IPS-18a (cell line): ENCODE measurements at regions not wholly inside any gene's neighbourhood (a gene's known extent, or its start where the extent isn't known, plus 50 kb on each side); places are given as distances from the start of the nearest gene placed in this dataset.
A peak's percentile ranks its signal among the peaks of the same experiment; 100 is the strongest.

Source experiments
- H3K27ac ChIP-seq: one replicate; pipeline ENCODE4 v1.5.1; 2013; ENCODE audit warnings: low read length
- H3K27me3 ChIP-seq: one replicate; pipeline ENCODE4 v1.6.1; 2013; ENCODE audit warnings: mild to moderate bottlenecking, low read length; ENCODE audit not compliant: control insufficient read depth, insufficient read depth
- H3K36me3 ChIP-seq: one replicate; pipeline ENCODE4 v1.6.1; 2013; ENCODE audit warnings: low read depth, low read length; ENCODE audit not compliant: control insufficient read depth
- H3K4me1 ChIP-seq: one replicate; pipeline ENCODE4 v1.6.1; 2013; ENCODE audit warnings: low read depth, low read length; ENCODE audit not compliant: control insufficient read depth
- H3K4me3 ChIP-seq: one replicate; pipeline ENCODE4 v1.5.1; 2013; ENCODE audit warnings: low read length
- H3K9ac ChIP-seq: one replicate; pipeline ENCODE4 v1.6.1; 2013; ENCODE audit warnings: mild to moderate bottlenecking, low read length, moderate library complexity
- H3K9me3 ChIP-seq: one replicate; pipeline ENCODE4 v1.6.1; 2013; ENCODE audit warnings: low read depth, low read length; ENCODE audit not compliant: control insufficient read depth

DNA sequence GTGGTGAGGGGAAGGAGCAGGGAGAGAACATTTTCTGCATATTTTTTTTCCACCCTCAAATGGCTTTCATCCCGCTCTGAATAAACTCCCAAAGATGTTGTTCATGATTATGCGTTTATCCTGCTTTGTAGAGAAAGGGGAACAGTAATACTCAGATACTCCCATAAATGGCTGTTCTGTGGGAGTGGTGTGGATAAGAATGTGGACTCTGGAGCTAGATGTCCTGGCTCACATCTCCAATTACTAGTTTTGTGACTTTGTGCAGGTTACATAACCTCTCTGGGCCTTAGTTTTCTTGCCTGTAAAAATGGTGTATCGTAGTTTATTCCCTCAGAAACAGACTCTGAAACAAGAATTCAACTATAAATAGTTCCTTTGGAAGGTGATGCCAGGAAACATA lies 395.4 kb upstream of the SUCLG2 start:
- no peaks in the 10 kb centered on the region for H3K9me3 ChIP-seq
- no peaks in the 10 kb centered on the region for H3K27me3 ChIP-seq
- H3K9ac ChIP-seq, result no peak overlapping the region
- no peak overlapping the region for H3K27ac ChIP-seq
- H3K36me3 ChIP-seq, result no peaks in the 10 kb centered on the region
- no peak overlapping the region for H3K4me3 ChIP-seq
- no peaks in the 10 kb centered on the region for H3K4me1 ChIP-seq

- Histone ChIP-seq H3K9me3 (no peaks in the 10 kb centered on the region), H3K9ac (no peak overlapping the region), H3K27ac (no peak overlapping the region), H3K4me3 (no peak overlapping the region), H3K4me1 (no peaks in the 10 kb centered on the region), H3K36me3 (no peaks in the 10 kb centered on the region), H3K27me3 (no peaks in the 10 kb centered on the region)
These were observed 391.6 kb upstream of the SUCLG2 start for GRCh38 chr3:68045976-68046375.

DNA sequence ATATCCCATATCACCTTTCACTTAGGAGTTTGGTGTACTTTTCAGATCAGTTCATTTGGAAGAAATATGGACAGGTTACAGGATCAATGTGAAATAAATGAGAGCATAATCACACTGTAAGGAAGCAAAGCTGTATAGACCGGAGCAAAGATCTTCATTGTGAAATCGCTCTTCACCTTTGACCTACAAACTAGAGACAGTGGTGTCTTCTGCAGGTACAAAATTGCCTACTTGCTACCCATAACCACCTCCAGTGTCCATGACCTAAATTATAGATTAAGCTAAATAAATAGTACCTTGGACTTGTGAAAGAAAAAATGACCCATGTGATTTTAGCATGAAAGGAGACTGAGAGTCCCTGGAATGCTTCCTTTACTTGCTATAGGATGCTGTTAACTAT lies 379.5 kb upstream of the SUCLG2 start:
- Histone ChIP-seq H3K9ac (no peak overlapping the region), H3K27me3 (no peaks in the 10 kb centered on the region), H3K4me3 (no peak overlapping the region), H3K36me3 (no peaks in the 10 kb centered on the region), H3K4me1 (no peaks in the 10 kb centered on the region), H3K27ac (no peak overlapping the region), H3K9me3 (no peaks in the 10 kb centered on the region)

DNA sequence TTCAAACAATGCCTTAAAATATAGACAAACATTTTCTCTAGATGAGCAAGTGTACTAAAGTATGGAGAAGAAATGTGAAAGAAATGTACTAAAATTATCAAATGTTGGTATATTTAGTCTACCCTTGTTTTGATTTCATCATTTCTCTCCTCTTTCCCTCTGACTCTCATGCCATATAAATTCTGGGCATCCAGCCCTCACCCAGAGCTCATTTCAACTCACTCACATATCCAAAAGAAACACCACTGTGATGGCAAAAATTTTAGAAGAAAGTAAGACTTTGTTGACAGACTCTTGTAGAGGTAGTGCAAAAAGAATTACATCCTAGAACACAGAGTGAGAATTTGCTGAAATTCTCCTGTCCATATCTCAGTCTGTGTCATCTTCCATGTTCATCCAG lies 377.8 kb upstream of the SUCLG2 start:
- no peaks in the 10 kb centered on the region for H3K27me3 ChIP-seq
- H3K4me1 ChIP-seq, result no peaks in the 10 kb centered on the region
- H3K4me3 ChIP-seq, result no peak overlapping the region
- no peaks in the 10 kb centered on the region for H3K9me3 ChIP-seq
- no peaks in the 10 kb centered on the region for H3K36me3 ChIP-seq
- no peak overlapping the region for H3K9ac ChIP-seq
- H3K27ac ChIP-seq, result no peak overlapping the region

GRCh38 chr3:68025189-68025588 lies 370.8 kb upstream of the SUCLG2 start:
- H3K9ac ChIP-seq, result no peak overlapping the region
- H3K27ac ChIP-seq, result no peak overlapping the region
- H3K27me3 ChIP-seq, result no peaks in the 10 kb centered on the region
- H3K4me1 ChIP-seq, result no peaks in the 10 kb centered on the region
- H3K36me3 ChIP-seq, result no peaks in the 10 kb centered on the region
- H3K9me3 ChIP-seq, result no peaks in the 10 kb centered on the region
- no peak overlapping the region for H3K4me3 ChIP-seq

- no peaks in the 10 kb centered on the region for H3K27me3 ChIP-seq
- H3K27ac ChIP-seq, result no peak overlapping the region
- H3K4me1 ChIP-seq, result no peaks in the 10 kb centered on the region
- no peaks in the 10 kb centered on the region for H3K9me3 ChIP-seq
- H3K9ac ChIP-seq, result no peak overlapping the region
- H3K4me3 ChIP-seq, result no peak overlapping the region
- H3K36me3 ChIP-seq, result no peaks in the 10 kb centered on the region
These were observed 365.5 kb upstream of the SUCLG2 start for GRCh38 chr3:68019876-68020275.

DNA sequence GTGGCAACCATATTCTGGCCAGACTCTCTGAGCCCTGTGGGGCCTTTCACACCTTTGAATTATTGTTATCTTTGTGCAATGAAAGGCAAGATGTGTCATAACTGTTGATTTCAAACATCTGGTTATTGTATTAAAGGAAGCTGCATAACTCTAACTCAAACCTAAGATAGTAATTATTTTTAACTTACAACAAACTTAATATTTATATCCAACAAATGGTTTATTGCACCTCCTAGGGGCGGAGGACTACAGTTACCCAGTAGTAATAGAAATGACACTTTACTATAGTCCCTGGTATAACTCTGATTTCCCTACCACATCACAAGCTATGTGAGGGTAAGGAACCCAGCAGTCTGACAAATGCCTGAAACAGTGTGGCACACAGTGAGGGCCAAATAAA lies 363.9 kb upstream of the SUCLG2 start:
- no peaks in the 10 kb centered on the region for H3K36me3 ChIP-seq
- no peaks in the 10 kb centered on the region for H3K9me3 ChIP-seq
- no peak overlapping the region for H3K9ac ChIP-seq
- no peaks in the 10 kb centered on the region for H3K27me3 ChIP-seq
- H3K27ac ChIP-seq, result no peak overlapping the region
- no peaks in the 10 kb centered on the region for H3K4me1 ChIP-seq
- no peak overlapping the region for H3K4me3 ChIP-seq

DNA sequence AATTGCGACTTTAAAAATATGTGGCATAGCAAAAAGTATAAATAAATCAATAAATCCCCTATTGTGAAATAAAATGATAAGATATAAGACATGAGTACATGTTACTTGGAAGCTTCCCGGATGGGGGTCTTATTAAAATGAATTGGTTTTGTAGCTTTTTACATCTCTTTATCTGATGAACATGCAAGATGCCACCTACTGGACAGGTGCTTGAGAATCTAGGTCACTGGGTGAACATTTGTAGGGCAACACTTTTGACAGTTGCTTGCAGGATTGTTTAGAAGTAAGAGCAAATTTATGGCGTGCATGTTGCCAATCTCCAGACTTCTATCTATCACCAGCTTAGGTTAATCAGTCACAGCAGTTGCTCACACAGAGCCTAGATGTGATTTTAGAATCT lies 362.7 kb upstream of the SUCLG2 start:
- Histone ChIP-seq H3K27ac (no peak overlapping the region), H3K9me3 (no peaks in the 10 kb centered on the region), H3K4me1 (no peaks in the 10 kb centered on the region), H3K4me3 (no peak overlapping the region), H3K9ac (no peak overlapping the region), H3K27me3 (no peaks in the 10 kb centered on the region), H3K36me3 (no peaks in the 10 kb centered on the region)

DNA sequence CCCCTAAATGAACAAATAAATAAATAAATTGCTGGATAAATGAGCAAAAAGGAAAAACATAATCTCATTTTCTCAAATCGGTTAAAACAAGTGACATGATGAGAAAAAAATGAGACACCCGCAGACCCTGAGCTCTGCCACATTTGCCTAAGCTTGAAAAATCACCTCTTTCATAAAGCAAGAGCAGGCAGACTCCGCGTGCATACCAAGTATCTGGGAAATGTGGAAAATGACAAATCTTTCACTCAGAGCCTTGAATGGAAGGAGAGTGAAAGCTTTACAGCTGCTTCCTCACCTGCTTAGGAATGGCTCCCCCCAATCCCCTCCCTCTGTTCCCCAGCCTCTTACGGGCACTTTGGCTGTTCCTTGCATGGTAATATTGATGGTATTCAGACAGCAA lies 355.5 kb upstream of the SUCLG2 start:
- peaks cover 25% of the 10 kb centered on the region for H3K27me3 ChIP-seq
- H3K4me3 ChIP-seq, result no peak overlapping the region
- no peaks in the 10 kb centered on the region for H3K36me3 ChIP-seq
- H3K27ac ChIP-seq, result no peak overlapping the region
- H3K4me1 ChIP-seq, result peaks cover 14% of the 10 kb centered on the region
- H3K9me3 ChIP-seq, result no peaks in the 10 kb centered on the region
- no peak overlapping the region for H3K9ac ChIP-seq

GRCh38 chr3:68007621-68008226 lies 353.3 kb upstream of the SUCLG2 start:
- Histone ChIP-seq H3K36me3 (no peaks in the 10 kb centered on the region), H3K4me3 (peak overlapping the region; percentile 73), H3K9me3 (no peaks in the 10 kb centered on the region), H3K4me1 (peaks cover 18% of the 10 kb centered on the region), H3K9ac (peak overlapping the region; percentile 21), H3K27me3 (peaks cover 25% of the 10 kb centered on the region), H3K27ac (no peak overlapping the region)

- Histone ChIP-seq H3K36me3 (no peaks in the 10 kb centered on the region), H3K9me3 (no peaks in the 10 kb centered on the region), H3K9ac (no peak overlapping the region), H3K4me1 (peaks cover 18% of the 10 kb centered on the region), H3K27ac (no peak overlapping the region), H3K27me3 (peaks cover 25% of the 10 kb centered on the region), H3K4me3 (peak overlapping the region; percentile 73)
These were observed 352.2 kb upstream of the SUCLG2 start for GRCh38 chr3:68006646-68007045.

DNA sequence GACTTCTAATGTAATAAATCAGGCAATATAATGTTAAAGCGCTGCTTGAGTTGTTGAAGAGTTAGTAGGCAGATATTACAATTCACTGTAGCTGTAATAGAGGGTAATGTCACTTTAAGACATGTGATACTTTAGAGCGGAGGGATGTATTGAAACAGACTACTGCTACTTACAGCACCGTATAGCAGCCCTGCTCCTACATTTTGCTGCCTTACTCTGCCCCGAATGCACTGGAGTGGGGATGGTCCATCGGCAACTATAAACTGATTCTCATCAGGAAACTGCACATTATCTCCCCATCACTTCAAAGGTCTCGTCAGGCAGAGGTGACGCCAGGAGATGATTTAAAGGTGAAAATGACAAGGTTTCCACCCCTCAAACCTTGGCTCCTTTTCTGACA lies 349.7 kb upstream of the SUCLG2 start:
- no peak overlapping the region for H3K4me3 ChIP-seq
- no peak overlapping the region for H3K9ac ChIP-seq
- no peaks in the 10 kb centered on the region for H3K36me3 ChIP-seq
- peaks cover 25% of the 10 kb centered on the region for H3K27me3 ChIP-seq
- no peaks in the 10 kb centered on the region for H3K9me3 ChIP-seq
- H3K27ac ChIP-seq, result no peak overlapping the region
- peaks cover 18% of the 10 kb centered on the region for H3K4me1 ChIP-seq
